Keratinocyte (primary cell): ENCODE measurements at regions not wholly inside any gene's neighbourhood (a gene's known extent, or its start where the extent isn't known, plus 50 kb on each side); places are given as distances from the start of the nearest gene placed in this dataset.

Experiments
- CTCF ChIP-seq, 3 experiments: IDR thresholded peaks in 1 of 3; conservative IDR thresholded peaks in 1 of 3; optimal IDR thresholded peaks in 1 of 3; 2 replicates in 2 of 3; 3 replicates in 1 of 3; pipeline versions ENCODE3 to v1.5.1; 2011; ENCODE audit warnings: low read length in 3 of 3, mild to moderate bottlenecking in 3 of 3, moderate library complexity in 2 of 3, control low read depth in 1 of 3, inconsistent platforms in 1 of 3; ENCODE audit not compliant: insufficient read depth in 2 of 3; ENCODE audit errors: extremely low read depth in 1 of 3
- EZH2 ChIP-seq: IDR thresholded peaks from one replicate; pipeline ENCODE4 v1.6.1; 2012; ENCODE audit warnings: inconsistent platforms, mild to moderate bottlenecking, low read length, moderate library complexity

GRCh38 chr14:42437809-42438208 lies 831.1 kb downstream of the LRFN5 start:
- no peak for TF ChIP-seq CTCF (optimal IDR thresholded peaks at IDR 0.05 in 1 of 3, IDR thresholded peaks at IDR 0.05 in 1 of 3, conservative IDR thresholded peaks at IDR 0.05 in 1 of 3; ENCODE audit: extremely low read depth in 1 of 3, insufficient read depth in 2 of 3, low read length in 3 of 3)
- TF ChIP-seq EZH2, result no peak
